Esophagus muscularis mucosa (tissue), 3 donors: ENCODE measurements at regions not wholly inside any gene's neighbourhood (a gene's known extent, or its start where the extent isn't known, plus 50 kb on each side); places are given as distances from the start of the nearest gene placed in this dataset.

Experiments used
- EP300 ChIP-seq: sonication (generic); formaldehyde crosslinking; IDR thresholded peaks from one replicate; pipeline ENCODE4 v1.6.1; 2017; ENCODE audit warnings: antibody characterized with exemption
- TF ChIP-seq, protein P1 (sequence below), 3 experiments: fragments of 200-600 bp in 2 of 3; fragments of 450-650 bp in 1 of 3; sonication (generic) in 2 of 3; IDR thresholded peaks; one replicate each; pipeline ENCODE4 v1.5.1; 2017 to 2019; ENCODE audit warnings: antibody characterized with exemption in 3 of 3, mild to moderate bottlenecking in 2 of 3, moderate library complexity in 1 of 3

DNA sequence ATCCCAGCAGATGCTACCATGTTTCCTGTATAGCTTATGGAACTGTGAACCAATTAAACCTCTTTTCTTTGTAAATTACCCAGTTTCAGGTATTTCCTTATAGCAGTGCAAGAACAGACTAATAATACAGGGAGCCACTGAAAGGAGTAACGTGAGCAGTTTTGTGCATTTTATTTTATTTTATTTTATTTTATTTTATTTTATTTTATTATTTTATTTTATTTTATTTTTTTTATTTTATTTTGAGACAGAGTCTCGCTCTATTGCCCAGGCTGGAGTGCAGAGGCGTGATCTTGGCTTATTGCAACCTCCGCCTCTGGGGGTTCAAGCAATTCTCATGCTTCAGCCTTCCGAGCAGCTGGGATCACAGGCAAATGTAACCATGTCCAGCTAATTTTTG, 55.9 kb upstream of the KCNK12 start:
- TF ChIP-seq, protein P1, sequence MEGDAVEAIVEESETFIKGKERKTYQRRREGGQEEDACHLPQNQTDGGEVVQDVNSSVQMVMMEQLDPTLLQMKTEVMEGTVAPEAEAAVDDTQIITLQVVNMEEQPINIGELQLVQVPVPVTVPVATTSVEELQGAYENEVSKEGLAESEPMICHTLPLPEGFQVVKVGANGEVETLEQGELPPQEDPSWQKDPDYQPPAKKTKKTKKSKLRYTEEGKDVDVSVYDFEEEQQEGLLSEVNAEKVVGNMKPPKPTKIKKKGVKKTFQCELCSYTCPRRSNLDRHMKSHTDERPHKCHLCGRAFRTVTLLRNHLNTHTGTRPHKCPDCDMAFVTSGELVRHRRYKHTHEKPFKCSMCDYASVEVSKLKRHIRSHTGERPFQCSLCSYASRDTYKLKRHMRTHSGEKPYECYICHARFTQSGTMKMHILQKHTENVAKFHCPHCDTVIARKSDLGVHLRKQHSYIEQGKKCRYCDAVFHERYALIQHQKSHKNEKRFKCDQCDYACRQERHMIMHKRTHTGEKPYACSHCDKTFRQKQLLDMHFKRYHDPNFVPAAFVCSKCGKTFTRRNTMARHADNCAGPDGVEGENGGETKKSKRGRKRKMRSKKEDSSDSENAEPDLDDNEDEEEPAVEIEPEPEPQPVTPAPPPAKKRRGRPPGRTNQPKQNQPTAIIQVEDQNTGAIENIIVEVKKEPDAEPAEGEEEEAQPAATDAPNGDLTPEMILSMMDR (IDR thresholded peaks at IDR 0.05), result no peak
- TF ChIP-seq EP300, result no peak
